ENCODE measurements at regions not wholly inside any gene's neighbourhood (a gene's known extent, or its start where the extent isn't known, plus 50 kb on each side); places are given as distances from the start of the nearest gene placed in this dataset.

DNA sequence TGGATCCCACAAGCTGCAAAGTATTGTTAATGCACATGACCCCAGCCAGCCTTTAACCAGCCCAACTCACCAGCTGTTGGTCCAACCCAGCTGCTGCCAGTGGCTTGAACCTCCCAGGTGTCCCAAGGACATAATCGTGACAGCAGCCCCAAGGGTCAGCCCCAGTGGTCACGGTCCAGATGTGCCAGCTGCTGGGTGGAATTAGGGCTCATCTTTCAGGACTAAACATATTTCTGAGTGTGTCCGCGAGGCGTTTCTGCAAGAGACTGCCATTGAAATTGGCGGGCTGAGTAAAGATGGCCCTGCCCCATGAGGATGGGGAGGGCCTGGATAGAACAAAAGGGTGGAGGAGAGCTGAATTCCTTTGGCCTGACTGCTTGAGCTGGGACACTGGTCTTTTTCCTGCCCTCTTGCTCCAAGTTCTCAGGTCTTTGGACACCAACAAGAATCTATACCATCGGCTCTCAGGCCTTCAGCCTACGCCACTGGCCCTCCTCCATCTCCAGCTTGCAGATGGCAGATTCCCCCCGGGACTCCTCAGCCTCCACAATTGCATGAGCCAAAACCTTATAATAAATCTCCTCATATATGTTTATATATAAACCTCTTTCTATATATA lies 240.2 kb downstream of the MN1 start:
- DNase-seq (ENCODE audit: low read depth in 2 of 2): no peak

DNA sequence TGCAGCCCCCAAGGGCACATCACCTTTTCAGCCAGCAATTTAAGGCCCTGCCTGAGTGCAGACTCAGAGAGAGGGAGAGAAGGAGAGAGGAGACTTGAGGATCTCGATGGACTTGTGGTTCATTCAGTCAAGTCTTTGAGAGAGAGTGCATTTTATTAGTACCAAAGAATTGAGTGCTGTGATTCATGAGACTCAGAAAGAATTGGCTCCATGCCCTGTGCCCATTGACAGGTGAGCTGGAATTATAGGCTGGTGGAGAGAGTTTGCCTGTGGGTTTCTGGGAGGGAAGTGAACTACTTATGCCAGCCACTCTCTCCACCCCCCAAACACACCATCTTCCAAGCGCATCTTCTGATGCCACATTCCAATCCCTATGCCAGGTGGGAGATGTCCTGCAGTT lies 236.8 kb downstream of the MN1 start:
- no peak for DNase-seq (ENCODE audit: low read depth in 2 of 2)

DNA sequence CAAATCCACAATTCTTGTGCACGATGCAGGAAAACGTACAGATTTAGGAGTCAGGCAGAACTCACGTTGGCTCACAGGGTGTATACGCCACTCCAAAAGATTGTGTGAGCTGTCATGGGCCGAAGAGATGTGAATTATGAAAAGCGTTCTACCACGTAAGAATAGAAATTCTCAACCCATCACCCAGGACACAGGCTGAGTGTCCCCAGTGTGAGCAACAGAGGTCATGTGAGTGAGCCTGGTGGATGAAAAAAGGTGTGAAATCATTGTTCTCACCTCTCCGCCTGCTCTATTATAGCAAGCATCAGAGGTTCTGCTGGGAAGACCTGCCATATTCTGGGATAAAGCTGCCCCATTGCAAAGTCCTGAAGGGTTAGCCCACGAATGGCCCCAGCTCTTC lies 235.0 kb downstream of the MN1 start:
- no peak for DNase-seq (ENCODE audit: low read depth in 2 of 2)

DNA sequence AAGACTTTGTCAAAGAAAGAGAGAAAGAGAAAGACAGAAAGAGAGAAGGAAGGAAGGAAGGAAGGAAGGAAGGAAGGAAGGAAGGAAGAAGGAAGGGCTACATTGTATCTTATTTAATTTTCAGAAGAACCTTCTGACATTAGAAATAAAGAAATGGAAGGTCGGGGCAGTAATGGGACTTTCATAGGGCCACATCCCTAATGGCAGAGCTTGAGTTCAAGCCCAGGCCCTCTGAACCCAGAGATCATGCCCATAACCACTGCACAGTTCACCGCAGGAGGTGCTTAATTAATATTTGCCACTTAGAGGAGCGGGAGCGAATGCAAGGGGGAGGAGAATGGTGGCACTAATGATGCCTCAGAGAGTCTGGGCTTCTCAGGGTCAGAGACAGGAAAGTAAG lies 233.3 kb downstream of the MN1 start:
- no peak for DNase-seq (ENCODE audit: low read depth in 2 of 2)

DNA sequence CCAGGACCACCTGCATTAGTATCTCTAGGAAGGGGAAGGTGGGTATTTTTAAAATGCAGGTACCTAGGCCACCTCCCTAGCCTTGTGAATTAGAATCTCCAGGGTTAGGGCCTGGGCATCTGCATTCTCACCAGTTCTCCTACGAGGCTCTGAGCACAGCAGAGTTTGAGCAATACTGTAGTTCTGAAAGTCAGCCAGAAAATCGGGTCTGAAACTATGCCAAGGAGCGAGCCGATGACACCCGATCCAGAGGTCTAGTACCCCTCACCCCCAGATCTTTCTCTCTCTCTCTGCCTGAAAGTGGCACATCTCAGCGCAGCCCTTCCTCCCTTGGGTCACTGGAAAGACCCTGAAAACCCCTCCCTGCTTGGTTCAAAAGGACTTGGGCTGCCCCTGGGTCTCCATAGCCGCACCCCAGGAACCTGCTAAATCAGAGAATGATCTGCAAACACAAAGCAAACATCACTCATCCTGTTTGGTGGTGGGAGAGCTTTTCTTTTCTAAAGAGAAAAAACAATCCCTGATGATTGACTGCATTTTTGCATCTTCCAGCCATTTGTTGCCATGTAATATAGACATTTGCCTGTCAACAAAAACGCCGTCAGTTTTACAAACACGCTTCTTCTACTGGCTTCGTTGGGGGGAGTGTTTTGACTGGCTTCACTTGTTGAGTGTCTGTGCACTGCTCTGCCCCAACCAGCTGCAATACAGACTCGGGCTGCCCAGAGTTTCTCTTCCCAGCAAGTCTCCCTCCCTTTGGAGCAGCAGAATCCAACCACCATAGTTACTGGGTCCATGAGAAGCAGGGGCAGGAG lies 229.9 kb downstream of the MN1 start:
- no peak for DNase-seq (ENCODE audit: low read depth in 2 of 2)

DNA sequence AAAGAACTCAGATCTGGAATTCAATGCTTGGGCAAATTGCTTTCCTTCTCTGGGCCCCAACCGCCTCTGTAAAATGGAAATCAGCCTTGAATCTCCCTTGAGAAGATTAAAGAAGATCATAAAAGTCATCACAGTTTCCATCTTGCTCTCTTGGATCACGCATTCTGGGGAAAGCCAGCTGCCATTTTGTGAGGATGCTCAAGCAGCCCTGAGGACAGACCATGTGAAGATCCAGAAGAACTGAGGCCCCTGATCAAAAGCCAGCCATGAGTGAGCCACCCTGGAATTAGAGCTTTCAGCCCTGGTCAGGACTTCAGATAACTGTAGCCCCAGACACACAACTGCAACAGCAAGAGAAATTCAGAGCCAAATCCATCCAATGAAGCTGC lies 229.3 kb downstream of the MN1 start:
- no peak for DNase-seq (ENCODE audit: low read depth in 2 of 2)

DNA sequence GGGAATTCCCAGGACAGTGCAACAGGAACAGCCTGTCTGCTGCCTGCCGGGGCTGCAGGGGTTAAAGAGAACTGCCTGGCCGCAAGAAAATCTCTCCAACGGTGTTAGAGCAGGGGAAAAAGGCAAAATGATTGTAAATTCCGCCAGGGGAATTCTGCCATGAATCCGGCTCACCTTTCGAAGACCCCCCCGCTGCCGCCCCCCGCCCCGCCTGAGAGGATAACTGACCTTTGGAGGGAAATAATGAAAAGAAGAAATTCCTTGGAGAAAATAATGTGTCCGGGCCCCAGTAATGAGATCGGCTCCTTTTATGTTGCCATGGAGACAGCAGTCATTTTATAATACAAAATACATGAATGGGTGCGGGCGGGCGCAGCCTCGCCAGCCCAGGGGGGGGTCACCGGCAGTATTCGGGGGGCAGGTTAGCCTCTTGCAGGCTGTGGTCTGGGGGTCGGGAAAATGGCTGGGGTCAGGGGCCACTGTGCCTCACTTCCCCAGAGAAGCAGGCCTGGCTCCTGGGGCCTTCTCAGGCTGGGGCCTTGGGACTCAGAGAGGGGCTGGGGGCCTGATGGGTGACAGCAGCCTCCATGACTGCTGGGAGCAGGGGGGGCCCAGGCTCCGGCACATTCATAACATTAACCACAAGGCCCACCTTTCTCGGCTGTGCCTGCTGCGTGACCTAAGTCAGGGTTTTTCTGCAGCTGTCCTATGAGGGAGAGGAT lies 228.1 kb downstream of the MN1 start:
- no peak for DNase-seq (ENCODE audit: low read depth in 2 of 2)

DNA sequence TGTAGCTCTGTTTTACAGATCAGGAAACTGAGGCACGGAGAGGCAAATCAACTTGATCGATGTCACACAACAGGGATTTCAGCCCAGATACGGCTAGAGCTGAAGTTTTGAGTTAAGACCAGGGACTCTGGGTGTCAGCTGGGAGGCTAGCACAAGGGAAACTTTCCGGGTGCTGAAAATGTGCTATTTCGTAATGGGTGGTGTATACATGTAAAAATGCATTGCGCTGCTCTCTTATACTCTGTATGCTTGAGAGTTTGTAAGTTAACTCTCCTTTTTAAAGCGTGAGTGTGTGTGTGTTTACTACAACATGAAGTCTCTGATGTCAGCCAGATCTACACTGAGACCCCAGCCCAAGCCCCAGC lies 227.6 kb downstream of the MN1 start:
- DNase-seq (ENCODE audit: low read depth in 2 of 2): no peak

DNA sequence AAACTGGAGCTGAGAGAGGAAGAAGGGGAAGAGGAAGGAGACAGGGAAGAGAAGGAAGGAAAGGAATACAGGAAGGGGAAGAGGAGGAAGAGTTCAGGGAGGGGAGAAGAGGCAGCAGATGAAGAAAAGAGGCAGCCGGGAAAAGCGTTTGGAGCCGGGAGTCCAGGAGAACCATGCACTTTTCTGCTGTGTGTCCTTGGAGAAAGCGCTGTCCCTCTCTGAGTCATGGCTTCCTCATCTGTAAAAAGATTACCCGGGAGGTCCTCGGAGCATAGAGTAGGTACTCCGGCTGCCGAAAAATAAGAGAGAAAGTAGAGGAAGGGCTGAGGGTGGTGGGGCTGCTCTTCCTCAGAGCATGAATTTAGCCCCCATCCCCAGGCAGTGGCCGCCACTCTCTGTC lies 226.9 kb downstream of the MN1 start:
- no peak for DNase-seq (ENCODE audit: low read depth in 2 of 2)

DNA sequence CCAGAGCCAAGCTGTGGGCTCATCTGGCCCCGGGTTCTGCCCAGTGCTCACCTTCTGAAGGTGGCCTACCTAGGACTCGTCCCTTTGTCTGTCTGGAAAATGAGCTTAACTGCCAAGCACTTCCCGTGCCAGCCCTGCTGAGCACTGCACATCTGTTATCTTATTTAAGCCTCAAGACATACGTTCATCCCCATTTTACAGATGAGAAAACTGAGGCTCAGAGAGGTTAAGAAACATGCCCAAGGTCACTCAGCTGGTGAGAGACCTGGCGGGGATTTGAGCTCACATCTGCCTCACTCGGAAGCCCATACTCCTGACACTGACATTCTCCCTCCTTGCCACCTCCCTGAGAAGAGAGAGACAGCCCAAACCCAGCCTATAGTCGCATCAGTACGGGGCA lies 226.2 kb downstream of the MN1 start:
- DNase-seq (ENCODE audit: low read depth in 2 of 2): no peak

DNA sequence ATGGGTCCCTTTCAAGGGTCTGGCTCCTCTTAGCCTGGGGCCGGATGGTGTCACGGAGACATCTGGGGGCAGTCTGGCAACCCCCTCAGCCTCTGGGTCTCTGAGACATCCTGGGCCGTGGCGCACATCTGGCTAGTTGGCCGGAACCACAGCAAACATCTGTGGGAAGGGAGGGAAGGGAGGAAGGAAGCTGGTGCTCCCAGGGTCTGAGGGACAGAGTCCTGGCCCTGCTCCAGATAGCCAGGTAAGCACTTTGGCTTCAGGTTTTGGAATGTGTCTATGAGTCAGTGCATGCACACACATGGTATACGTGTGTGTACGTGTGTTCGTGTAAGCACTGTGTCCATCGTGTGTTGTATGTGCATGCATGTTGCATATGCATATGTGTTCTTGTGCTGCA lies 225.1 kb downstream of the MN1 start:
- no peak for DNase-seq (ENCODE audit: low read depth in 2 of 2)

DNA sequence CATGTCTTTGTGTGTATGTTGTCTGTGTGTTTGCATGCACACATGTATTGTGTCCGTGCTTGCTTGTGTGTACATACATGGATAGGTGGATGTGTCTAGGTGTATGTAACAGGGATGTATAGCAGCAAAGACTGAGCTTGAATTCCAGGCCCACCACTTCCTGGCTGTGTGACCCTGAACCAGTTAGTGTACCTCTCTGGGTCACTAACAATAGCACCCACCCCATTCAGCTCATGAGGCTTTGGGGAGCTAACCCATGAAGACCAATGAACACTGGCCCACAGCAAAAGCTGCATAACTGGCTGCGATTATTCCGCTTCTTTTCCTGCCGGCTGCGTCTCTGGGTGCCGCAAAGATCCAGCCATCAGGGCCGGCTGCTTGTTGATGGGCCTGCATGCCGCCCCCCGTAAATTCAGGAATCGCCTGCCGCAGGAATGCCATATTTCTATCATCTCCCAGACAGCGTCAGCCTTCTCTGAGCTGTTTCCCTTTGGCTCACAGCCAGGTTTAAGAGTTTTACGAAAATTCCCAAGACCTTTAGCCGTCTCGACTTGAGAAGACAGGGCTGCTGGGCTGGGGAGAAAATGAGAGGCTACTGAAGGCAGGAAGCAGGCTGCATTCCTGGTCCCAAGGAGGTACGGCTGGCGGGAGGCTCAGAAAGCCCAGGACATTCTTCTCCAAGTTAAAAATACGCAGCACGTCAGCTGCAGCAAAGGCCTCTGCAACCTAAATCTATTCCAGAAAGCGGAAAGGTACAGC lies 224.6 kb downstream of the MN1 start:
- no peak for DNase-seq (ENCODE audit: low read depth in 2 of 2)

DNA sequence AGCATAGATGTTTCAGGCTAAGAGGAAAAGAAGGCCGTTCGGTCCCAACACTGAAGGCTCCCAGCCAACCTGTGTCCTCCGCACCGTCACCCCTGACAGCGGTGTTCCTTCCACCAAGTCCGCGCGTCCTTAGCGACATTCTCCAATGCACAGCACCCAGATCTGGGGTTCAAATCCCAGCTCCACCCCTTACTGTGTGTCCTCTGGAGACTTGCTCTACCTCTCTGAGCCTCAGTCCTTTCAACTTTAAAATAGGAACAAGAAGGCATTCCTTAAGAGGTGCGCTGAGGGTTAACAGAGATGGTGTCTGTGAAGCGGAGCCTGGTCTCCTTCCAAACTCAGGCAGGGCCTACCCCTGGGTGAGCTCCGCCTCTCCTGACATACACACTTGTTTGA lies 224.0 kb downstream of the MN1 start:
- no peak for DNase-seq (ENCODE audit: low read depth in 2 of 2)

DNA sequence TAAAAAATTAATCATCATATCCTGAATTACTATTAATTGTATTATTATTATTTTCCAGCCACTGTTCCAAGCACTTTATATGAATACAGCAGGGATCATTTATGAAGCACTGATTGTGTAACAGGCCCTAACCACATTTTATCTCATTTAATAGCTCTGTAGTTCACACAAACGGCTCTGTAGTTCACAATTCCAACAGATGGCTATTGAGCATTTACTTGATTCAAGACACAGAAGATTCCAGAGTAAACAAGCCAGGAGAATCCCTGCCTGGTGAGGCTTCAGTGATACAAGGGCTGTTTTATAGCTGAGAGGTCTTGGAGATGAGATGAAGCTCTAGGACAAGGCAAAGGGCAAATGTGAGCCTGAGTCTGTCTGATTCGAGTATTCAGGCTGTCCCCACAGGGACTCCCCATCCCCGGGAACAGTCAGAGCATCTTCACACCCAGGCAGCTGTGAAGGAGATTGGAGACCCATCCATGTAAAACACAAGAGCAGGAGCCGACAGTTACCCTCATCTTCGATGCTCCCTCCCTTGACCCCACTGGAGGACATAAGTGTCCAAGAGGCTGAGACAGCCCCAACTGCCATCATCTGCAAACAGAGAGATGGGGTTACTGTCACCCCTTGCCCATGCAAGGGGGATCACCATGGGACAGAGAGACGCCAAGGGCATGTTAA lies 222.5 kb downstream of the MN1 start:
- DNase-seq (ENCODE audit: low read depth in 2 of 2): no peak

DNA sequence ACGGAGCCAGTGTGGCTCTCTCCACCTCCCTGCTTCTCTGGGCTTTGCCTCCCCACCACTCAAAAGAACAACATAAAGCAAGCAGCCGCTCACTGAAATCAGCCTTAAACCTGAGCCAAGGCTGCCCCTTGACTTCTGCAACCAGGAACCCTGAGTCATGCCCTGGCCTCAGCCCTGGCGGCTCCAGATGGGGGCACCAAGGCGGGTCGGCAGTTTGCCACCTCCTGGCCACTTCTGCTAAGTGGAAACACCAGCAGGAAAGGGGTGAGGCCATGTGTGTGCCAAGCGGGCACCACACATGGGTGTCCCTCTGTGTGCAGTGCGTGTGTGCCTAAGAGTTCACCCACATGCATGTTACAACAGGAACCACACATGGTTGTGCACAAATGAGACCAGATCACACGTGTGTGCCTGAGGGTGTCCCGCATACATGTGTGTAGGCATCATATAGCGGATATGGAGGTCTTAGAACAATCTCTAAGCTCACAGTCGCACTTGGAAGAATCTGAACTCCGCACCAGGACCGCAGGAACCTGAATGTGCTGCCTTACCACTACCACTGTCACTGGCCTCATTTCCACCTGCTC lies 221.2 kb downstream of the MN1 start:
- DNase-seq (ENCODE audit: low read depth in 2 of 2): no peak

DNA sequence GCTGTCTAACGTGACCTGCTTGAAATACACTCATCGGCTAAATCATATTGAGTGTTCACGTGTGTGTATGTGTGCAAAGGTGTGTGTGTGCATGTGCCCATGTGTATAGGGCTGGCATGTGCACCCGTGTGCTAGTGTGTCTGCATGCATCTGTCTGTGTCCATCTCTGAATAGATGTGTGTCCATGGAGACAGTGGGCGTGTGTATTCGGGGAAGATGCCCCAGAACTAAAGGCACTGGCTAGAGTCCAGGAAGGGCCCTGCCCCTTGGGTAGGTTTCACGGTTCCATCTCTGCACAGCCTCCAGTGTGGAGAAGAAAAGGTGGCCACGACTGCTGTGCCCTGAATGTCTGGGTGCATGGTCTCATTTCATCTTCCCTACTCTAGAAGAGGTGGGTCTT lies 220.3 kb downstream of the MN1 start:
- DNase-seq (ENCODE audit: low read depth in 2 of 2): no peak

DNA sequence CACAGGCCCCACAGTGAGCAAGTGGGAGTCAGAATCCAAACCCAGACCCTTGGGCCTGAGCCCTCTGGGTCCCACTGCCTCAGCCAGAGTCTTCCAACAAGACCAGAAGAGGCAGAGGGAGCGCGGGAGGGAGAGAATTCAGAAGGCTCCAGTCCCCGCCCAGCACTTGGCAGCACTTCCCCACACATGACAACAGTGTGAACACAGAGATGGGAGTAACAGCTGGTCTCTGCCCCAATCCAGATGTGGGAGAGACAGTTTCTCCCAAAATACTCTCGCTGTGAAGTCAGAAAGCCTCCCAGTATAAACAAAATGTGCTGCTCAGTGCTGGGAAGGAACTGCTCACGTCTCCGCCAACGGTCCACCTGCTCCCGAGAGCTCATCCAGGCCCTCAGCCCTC lies 219.9 kb downstream of the MN1 start:
- DNase-seq (ENCODE audit: low read depth in 2 of 2): no peak

DNA sequence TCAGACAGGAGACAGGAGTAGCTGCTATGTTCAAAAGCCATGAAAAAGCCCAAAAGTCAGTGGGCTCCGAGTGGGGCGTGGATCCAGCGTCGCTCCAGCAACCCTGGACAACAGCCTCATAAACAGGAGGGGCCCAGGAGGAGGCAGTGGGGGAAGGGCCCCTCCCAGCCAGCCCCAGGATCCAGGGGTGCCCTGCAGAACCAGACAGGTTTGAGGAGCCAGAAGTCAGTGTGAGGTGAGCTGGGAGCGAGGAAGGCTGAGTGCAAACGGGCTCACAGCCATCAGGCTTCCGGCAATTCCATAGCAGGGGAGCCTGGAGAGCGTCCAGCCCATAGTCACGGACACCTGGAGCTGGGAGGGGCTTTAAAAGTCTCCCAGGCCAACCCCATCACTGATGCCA lies 217.7 kb downstream of the MN1 start:
- DNase-seq (ENCODE audit: low read depth in 2 of 2): no peak

DNA sequence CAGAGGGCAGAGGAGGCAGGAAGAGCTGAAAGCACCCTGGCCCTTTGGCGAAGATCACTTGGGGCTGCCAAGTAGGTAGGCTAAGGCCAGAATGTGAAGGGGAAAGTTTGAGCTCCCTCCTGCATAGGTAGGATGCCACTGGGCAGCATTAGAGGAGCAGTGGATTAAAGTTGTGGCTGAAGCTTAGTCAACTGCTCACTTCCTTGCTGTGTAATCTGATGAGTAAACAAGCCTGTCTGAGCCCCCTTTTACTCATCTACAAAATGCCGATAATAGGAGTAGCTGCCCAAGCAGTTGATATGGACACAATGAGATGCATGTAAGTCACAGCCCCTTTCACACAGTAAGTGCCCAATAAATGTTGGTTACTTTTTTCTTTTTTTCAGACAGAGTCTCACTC lies 216.4 kb downstream of the MN1 start:
- DNase-seq (ENCODE audit: low read depth in 2 of 2): no peak

DNA sequence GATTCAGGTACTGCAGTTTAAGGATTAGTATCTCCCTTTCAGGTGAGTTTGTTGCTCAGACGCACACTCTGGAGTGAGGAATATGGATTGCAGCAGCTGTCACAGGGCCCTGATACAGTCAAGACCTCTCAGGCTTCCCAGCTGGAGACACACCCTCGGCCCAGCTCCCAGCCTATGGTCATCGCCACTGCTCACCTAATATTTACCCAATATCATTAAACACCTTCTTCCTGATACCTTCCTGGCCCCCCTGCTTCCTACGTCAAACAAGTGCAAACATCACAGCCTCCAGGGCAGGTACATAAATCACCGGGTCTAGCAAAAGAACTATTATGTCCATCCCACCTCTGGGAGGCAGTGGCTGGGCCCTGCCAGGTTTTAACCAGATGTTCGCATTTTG lies 213.3 kb downstream of the MN1 start:
- no peak for DNase-seq (ENCODE audit: low read depth in 2 of 2)

DNA sequence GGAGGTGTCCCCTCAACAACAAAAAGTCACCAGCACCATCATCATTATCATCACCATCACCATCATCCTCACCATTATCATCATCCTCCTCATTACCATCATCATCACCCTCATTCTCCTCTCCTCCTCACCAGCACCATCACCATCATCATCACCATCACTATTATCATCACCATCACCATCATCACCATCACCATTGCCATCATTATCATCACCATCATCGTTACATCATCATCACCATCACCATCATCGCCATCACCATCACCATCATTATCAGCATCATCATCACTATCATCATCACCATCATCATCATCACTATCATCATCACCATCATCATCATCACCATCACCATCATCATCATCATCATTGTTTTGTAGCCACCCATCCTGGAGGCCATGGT lies 212.6 kb downstream of the MN1 start:
- DNase-seq (ENCODE audit: low read depth in 2 of 2): no peak

DNA sequence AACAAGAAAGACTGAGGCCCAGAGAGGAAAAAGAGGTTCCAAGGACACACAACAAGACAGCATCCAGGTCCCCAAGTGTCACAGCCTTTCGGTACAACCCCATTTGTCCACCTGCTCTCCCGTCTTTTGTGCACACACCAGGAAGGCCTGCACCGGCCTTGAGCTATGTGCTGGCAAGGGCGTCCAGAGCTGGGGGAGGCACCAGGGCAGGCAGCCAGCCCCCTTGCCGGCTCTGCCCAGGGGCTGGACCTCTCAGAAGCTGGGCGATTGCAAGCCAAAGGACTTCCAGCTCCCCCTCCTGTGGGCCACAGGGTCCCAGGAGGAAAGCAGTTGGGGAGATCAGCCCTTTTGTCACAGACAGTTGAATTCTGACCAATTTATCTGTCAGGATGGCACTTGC lies 210.5 kb downstream of the MN1 start:
- no peak for DNase-seq (ENCODE audit: low read depth in 2 of 2)
